ENCODE measurements at regions not wholly inside any gene's neighbourhood (a gene's known extent, or its start where the extent isn't known, plus 50 kb on each side); places are given as distances from the start of the nearest gene placed in this dataset.
A peak's percentile ranks its signal among the peaks of the same experiment; 100 is the strongest.

- DNase-seq (ENCODE audit: low read depth in 2 of 2, low spot score in 1 of 2), result no peak
Observed at GRCh38 chr14:71721791-71722190, 210.4 kb upstream of the RGS6 start.

- no peak for DNase-seq (ENCODE audit: low read depth in 2 of 2, low spot score in 1 of 2)
Observed at GRCh38 chr14:71722885-71723284, 209.3 kb upstream of the RGS6 start.

GRCh38 chr14:71725922-71726579 lies 206.2 kb upstream of the RGS6 start:
- no peak for DNase-seq (ENCODE audit: low read depth in 2 of 2, low spot score in 1 of 2)

GRCh38 chr14:71726580-71727021 lies 205.6 kb upstream of the RGS6 start:
- DNase-seq (ENCODE audit: low read depth in 2 of 2, low spot score in 1 of 2), result no peak

- DNase-seq (ENCODE audit: low read depth in 2 of 2, low spot score in 1 of 2), result no peak
Observed at GRCh38 chr14:71728386-71728785, 203.8 kb upstream of the RGS6 start.

- no peak for DNase-seq (ENCODE audit: low read depth in 2 of 2, low spot score in 1 of 2)
Observed at GRCh38 chr14:71729596-71729995, 202.6 kb upstream of the RGS6 start.

- no peak for DNase-seq (ENCODE audit: low read depth in 2 of 2, low spot score in 1 of 2)
Observed at GRCh38 chr14:71730471-71730870, 201.8 kb upstream of the RGS6 start.

GRCh38 chr14:71731096-71731495 lies 201.1 kb upstream of the RGS6 start:
- no peak for DNase-seq (ENCODE audit: low read depth in 2 of 2, low spot score in 1 of 2)

- no peak for DNase-seq (ENCODE audit: low read depth in 2 of 2, low spot score in 1 of 2)
Observed at GRCh38 chr14:71733210-71733883, 198.9 kb upstream of the RGS6 start.

GRCh38 chr14:71734076-71734475 lies 198.2 kb upstream of the RGS6 start:
- DNase-seq (ENCODE audit: low read depth in 2 of 2, low spot score in 1 of 2), result no peak

GRCh38 chr14:71734885-71735284 lies 197.3 kb upstream of the RGS6 start:
- no peak for DNase-seq (ENCODE audit: low read depth in 2 of 2, low spot score in 1 of 2)

GRCh38 chr14:71737760-71738159 lies 194.5 kb upstream of the RGS6 start:
- DNase-seq (ENCODE audit: low read depth in 2 of 2, low spot score in 1 of 2), result no peak

GRCh38 chr14:71739273-71739990 lies 192.8 kb upstream of the RGS6 start:
- no peak for DNase-seq (ENCODE audit: low read depth in 2 of 2, low spot score in 1 of 2)

GRCh38 chr14:71741241-71741640 lies 191.0 kb upstream of the RGS6 start:
- no peak for DNase-seq (ENCODE audit: low read depth in 2 of 2, low spot score in 1 of 2)

- DNase-seq (ENCODE audit: low read depth in 2 of 2, low spot score in 1 of 2), result no peak
Observed at GRCh38 chr14:71742485-71742884, 189.7 kb upstream of the RGS6 start.

- no peak for DNase-seq (ENCODE audit: low read depth in 2 of 2, low spot score in 1 of 2)
Observed at GRCh38 chr14:71745072-71745471, 187.2 kb upstream of the RGS6 start.

- DNase-seq (ENCODE audit: low read depth in 2 of 2, low spot score in 1 of 2), result no peak
Observed at GRCh38 chr14:71748196-71748595, 184.0 kb upstream of the RGS6 start.

GRCh38 chr14:71749613-71750238 lies 182.5 kb upstream of the RGS6 start:
- DNase-seq (ENCODE audit: low read depth in 2 of 2, low spot score in 1 of 2), result no peak

GRCh38 chr14:71751264-71751663 lies 181.0 kb upstream of the RGS6 start:
- DNase-seq (ENCODE audit: low read depth in 2 of 2, low spot score in 1 of 2), result no peak

- no peak for DNase-seq (ENCODE audit: low read depth in 2 of 2, low spot score in 1 of 2)
Observed at GRCh38 chr14:71752111-71752738, 180.0 kb upstream of the RGS6 start.

GRCh38 chr14:71753126-71753830 lies 179.0 kb upstream of the RGS6 start:
- DNase-seq (ENCODE audit: low read depth in 2 of 2, low spot score in 1 of 2), result peak; percentile 29 to 56
